BLaER1 (cell line): ENCODE measurements at regions not wholly inside any gene's neighbourhood (a gene's known extent, or its start where the extent isn't known, plus 50 kb on each side); places are given as distances from the start of the nearest gene placed in this dataset.

Experiments
- H3K27ac ChIP-seq: shearing (Covaris generic); formaldehyde crosslinking; 2 replicates; pipeline ENCODE4 v1.8.1; 2022
- H3K27me3 ChIP-seq: shearing (Covaris generic); formaldehyde crosslinking; 2 replicates; pipeline ENCODE4 v1.8.1; 2022
- H3K36me3 ChIP-seq: shearing (Covaris generic); formaldehyde crosslinking; 2 replicates; pipeline ENCODE4 v1.8.1; 2022
- H3K4me1 ChIP-seq: shearing (Covaris generic); formaldehyde crosslinking; 2 replicates; pipeline ENCODE4 v1.8.1; 2022
- H3K4me2 ChIP-seq: shearing (Covaris generic); formaldehyde crosslinking; 2 replicates; pipeline ENCODE4 v1.8.1; 2022
- H3K4me3 ChIP-seq: shearing (Covaris generic); formaldehyde crosslinking; 2 replicates; pipeline ENCODE4 v1.8.1; 2022
- H3K9ac ChIP-seq: shearing (Covaris generic); formaldehyde crosslinking; 2 replicates; pipeline ENCODE4 v1.8.1; 2022
- H3K9me3 ChIP-seq: shearing (Covaris generic); formaldehyde crosslinking; 2 replicates; pipeline ENCODE4 v1.8.1; 2022
- H4K20me1 ChIP-seq: shearing (Covaris generic); formaldehyde crosslinking; 2 replicates; pipeline ENCODE4 v1.8.1; 2022
- Cebpa-rat ChIP-seq: shearing (Covaris generic); IDR thresholded peaks from 2 replicates; pipeline ENCODE4 v1.8.1; 2022

DNA sequence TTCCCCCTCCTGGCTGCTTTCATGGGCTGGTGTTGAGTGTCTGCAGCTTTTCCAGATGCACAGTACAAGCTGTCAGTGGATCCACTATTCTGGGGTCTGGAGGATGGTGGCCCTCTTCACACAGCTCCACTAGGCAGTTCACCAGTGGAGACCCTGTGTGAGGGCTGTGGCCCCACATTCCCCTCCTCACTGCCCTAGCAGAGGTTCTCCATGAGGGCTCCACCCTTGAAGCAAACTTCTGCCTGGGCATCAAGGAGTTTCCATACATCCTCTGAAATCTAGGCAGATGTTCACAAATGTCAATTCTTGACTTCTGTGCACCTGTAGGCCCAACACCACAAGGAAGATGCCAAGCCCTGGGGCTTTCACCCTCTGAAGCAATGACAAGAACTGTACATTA is 1386.2 kb upstream of the ACVR2A start:
- TF ChIP-seq Cebpa-rat, result no peak
- no peak overlapping the region for H3K9ac ChIP-seq
- peaks cover 23% of the 10 kb centered on the region; the same call in 1 of the 2 replicates for H3K4me1 ChIP-seq
- no peak overlapping the region for H3K4me2 ChIP-seq
- H3K27ac ChIP-seq, result no peak overlapping the region
- no peak overlapping the region for H3K4me3 ChIP-seq
- H3K27me3 ChIP-seq, result no peaks in the 10 kb centered on the region
- peaks cover 35% of the 10 kb centered on the region for H3K9me3 ChIP-seq
- no peaks in the 10 kb centered on the region for H4K20me1 ChIP-seq
- H3K36me3 ChIP-seq, result no peaks in the 10 kb centered on the region

DNA sequence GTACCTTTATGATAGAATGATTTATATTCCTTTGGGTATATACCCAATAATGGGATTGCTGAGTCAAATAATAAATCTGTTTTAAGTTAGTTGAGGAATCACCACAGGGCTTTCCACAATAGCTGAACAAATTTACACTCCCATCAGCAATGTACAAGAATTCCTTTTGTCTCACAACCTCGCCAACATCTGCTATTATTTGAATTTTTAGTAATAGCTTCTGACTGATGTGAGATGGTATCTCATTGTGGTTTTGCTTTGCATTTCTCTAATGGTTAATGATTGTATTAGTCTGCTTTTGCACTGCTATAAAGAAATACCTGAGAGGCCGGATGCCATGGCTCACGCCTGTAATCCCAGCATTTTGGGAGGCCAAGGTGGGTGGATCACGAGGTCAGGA is 1387.6 kb upstream of the ACVR2A start:
- Histone ChIP-seq H3K4me1 (peaks cover 15% of the 10 kb centered on the region; the same call in 1 of the 2 replicates), H3K9me3 (peaks cover 30% of the 10 kb centered on the region), H4K20me1 (no peaks in the 10 kb centered on the region), H3K27ac (no peak overlapping the region), H3K4me2 (no peak overlapping the region), H3K4me3 (no peak overlapping the region), H3K36me3 (no peaks in the 10 kb centered on the region), H3K27me3 (no peaks in the 10 kb centered on the region), H3K9ac (no peak overlapping the region)
- TF ChIP-seq Cebpa-rat, result no peak

DNA sequence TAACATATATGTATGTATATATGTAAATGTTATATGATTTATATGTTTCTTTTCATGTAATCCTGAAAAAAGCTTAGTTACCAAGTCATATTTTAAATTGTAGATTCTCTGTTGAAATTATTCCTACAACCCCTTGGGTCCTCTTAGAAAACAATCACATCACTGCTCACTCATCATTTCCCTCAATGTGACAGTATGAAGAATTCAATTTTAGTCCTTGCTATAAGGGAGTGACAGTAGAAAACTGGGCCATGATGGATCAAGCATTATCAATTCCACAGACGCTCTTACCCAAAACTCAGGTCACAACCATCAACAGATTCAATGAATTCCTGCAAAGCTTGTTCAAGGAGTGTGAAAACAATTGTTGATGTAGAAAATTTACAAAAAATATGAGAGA is 1389.5 kb upstream of the ACVR2A start:
- no peak overlapping the region for H3K9ac ChIP-seq
- no peaks in the 10 kb centered on the region for H3K27me3 ChIP-seq
- H3K27ac ChIP-seq, result no peak overlapping the region
- H4K20me1 ChIP-seq, result no peaks in the 10 kb centered on the region
- no peaks in the 10 kb centered on the region for H3K4me1 ChIP-seq
- H3K9me3 ChIP-seq, result peaks cover 27% of the 10 kb centered on the region
- TF ChIP-seq Cebpa-rat, result no peak
- no peaks in the 10 kb centered on the region for H3K36me3 ChIP-seq
- H3K4me2 ChIP-seq, result no peak overlapping the region
- no peak overlapping the region for H3K4me3 ChIP-seq

DNA sequence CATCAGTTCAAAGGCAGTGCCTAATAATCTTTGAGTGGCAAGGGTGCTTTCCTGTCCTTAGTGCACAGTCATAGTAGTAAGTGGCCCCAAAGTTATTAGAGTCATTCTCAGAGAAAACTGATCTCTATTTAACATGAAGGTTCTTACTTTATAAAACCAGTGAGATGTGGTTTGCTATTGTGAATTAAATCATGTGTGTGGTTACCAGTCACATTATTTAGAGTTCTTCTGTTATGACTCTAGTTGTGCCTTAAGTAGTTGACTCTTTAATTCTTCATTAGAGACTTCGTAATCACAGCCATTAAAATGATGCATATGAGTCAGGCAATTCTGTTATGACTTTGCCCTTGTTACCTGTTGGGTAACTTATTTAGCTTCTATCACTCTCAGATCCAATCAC is 1392.9 kb upstream of the ACVR2A start:
- no peak overlapping the region for H3K9ac ChIP-seq
- H3K27me3 ChIP-seq, result no peaks in the 10 kb centered on the region
- no peaks in the 10 kb centered on the region for H3K9me3 ChIP-seq
- H3K4me1 ChIP-seq, result no peaks in the 10 kb centered on the region
- no peaks in the 10 kb centered on the region for H4K20me1 ChIP-seq
- H3K36me3 ChIP-seq, result no peaks in the 10 kb centered on the region
- no peak for TF ChIP-seq Cebpa-rat
- no peak overlapping the region for H3K4me2 ChIP-seq
- H3K4me3 ChIP-seq, result no peak overlapping the region
- no peak overlapping the region for H3K27ac ChIP-seq

DNA sequence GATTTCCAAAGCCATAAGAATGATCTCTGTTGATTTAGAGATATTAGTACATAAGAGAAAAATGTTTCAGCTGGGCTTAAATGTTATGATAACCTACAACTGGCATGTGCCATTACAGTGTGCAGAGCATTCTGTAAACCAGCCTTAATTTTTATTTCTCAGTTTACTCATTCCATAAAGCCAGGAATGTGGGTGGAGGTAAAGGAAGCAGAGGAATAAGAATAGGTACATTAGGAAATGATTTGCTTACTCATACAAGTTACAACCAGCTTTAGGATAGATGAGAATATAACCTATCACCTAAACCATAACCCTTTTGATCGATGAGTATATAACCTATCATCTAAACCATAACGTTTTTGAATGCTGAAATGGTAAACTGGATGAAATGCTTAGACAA is 1394.7 kb upstream of the ACVR2A start:
- no peak for TF ChIP-seq Cebpa-rat
- H3K4me3 ChIP-seq, result no peak overlapping the region
- H3K4me1 ChIP-seq, result no peaks in the 10 kb centered on the region
- H3K9me3 ChIP-seq, result no peaks in the 10 kb centered on the region
- no peak overlapping the region for H3K4me2 ChIP-seq
- H3K36me3 ChIP-seq, result no peaks in the 10 kb centered on the region
- no peaks in the 10 kb centered on the region for H3K27me3 ChIP-seq
- no peaks in the 10 kb centered on the region for H4K20me1 ChIP-seq
- H3K27ac ChIP-seq, result no peak overlapping the region
- H3K9ac ChIP-seq, result no peak overlapping the region

DNA sequence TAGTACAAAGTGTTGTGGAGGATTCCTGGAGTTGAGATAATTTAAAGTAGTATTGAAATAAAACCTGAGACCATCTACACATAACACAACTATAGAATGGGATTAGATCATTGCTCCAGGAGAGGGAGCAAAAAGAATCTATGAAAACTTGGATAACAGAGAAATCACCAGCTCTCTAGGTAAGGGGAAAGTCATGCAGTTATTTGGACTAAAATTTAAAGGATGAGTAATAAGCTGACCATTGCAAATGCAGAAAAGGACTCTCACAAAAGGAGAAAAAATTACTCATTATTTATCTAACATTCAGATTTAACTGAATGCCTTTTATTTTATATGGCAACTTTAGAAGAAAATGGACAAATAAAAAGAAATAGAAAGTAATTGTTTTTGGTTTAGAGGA is 1399.8 kb upstream of the ACVR2A start:
- no peak overlapping the region for H3K4me3 ChIP-seq
- H3K36me3 ChIP-seq, result no peaks in the 10 kb centered on the region
- no peak overlapping the region for H3K4me2 ChIP-seq
- TF ChIP-seq Cebpa-rat, result no peak
- H4K20me1 ChIP-seq, result no peaks in the 10 kb centered on the region
- H3K27ac ChIP-seq, result no peak overlapping the region
- no peaks in the 10 kb centered on the region for H3K9me3 ChIP-seq
- H3K9ac ChIP-seq, result no peak overlapping the region
- H3K27me3 ChIP-seq, result no peaks in the 10 kb centered on the region
- no peaks in the 10 kb centered on the region for H3K4me1 ChIP-seq

DNA sequence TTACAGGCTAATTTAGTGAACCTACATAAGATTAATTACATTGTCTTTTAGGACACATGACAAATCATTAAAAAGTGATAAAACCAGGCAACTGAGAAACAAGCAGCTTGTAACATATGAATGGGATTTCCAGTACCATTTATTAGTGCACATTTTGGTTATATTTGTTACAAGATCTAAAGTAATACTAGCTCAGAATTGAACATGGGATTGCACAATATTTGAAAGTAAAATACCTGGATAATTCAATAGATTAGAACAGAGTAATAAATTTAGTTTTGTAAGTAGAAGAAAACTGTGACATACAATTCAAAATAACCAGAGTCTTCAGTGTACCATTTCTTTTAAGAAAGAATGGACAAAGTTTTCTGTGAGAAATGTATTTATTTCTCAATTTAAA is 1400.7 kb upstream of the ACVR2A start:
- Histone ChIP-seq H3K27ac (no peak overlapping the region), H3K4me3 (no peak overlapping the region), H3K4me2 (no peak overlapping the region), H3K9me3 (no peaks in the 10 kb centered on the region), H3K9ac (no peak overlapping the region), H3K4me1 (no peaks in the 10 kb centered on the region), H3K27me3 (no peaks in the 10 kb centered on the region), H3K36me3 (no peaks in the 10 kb centered on the region), H4K20me1 (no peaks in the 10 kb centered on the region)
- no peak for TF ChIP-seq Cebpa-rat

DNA sequence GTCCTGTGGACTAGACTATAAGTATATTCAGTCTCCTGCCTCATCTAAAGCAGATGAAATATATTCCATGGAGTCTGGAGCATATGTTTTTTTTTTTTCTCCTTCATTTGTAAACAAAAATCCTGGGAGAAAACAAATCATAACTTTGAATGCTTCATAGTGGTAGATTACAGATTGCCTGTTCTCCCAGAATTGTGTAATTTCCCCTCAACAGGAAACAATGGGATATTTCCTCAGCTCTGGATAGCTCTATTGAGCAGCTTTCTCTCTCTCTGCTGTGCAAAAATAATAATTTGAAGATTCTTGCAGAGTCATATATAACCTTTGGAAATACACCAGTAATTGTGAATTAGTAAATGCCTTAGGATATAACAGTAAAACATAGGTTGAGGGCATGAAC is 1406.6 kb upstream of the ACVR2A start:
- H3K36me3 ChIP-seq, result no peaks in the 10 kb centered on the region
- no peak for TF ChIP-seq Cebpa-rat

DNA sequence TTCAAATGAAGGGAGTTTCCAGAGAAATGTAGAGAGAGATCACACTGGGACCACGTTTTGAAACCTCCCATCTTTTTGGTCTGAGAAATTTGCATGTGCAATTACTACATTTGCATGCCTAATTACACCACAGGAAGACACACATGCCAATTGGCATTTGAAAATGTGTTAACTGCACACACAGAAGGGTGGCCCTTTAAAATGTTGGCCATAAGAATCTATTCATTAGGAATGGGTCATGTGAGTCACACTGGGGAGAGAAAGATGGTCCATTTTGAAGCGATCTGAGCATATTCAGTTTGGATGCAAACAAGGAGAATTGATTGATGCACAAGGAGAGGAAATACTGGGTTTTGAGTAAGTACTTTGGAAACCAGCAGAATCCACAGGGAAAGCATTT is 1407.1 kb upstream of the ACVR2A start:
- no peak for TF ChIP-seq Cebpa-rat
- Histone ChIP-seq H4K20me1 (no peaks in the 10 kb centered on the region), H3K4me3 (no peak overlapping the region), H3K27ac (no peak overlapping the region), H3K4me1 (no peaks in the 10 kb centered on the region), H3K36me3 (no peaks in the 10 kb centered on the region), H3K27me3 (no peaks in the 10 kb centered on the region), H3K9ac (no peak overlapping the region), H3K4me2 (no peak overlapping the region), H3K9me3 (no peaks in the 10 kb centered on the region)

More for the DNA sequence above, 1406.6 kb upstream of the ACVR2A start:
- H4K20me1 ChIP-seq, result no peaks in the 10 kb centered on the region
- H3K9me3 ChIP-seq, result no peaks in the 10 kb centered on the region
- no peak overlapping the region for H3K9ac ChIP-seq
- no peak overlapping the region for H3K27ac ChIP-seq
- no peak overlapping the region for H3K4me2 ChIP-seq
- no peak overlapping the region for H3K4me3 ChIP-seq
- H3K4me1 ChIP-seq, result no peaks in the 10 kb centered on the region
- no peaks in the 10 kb centered on the region for H3K27me3 ChIP-seq

DNA sequence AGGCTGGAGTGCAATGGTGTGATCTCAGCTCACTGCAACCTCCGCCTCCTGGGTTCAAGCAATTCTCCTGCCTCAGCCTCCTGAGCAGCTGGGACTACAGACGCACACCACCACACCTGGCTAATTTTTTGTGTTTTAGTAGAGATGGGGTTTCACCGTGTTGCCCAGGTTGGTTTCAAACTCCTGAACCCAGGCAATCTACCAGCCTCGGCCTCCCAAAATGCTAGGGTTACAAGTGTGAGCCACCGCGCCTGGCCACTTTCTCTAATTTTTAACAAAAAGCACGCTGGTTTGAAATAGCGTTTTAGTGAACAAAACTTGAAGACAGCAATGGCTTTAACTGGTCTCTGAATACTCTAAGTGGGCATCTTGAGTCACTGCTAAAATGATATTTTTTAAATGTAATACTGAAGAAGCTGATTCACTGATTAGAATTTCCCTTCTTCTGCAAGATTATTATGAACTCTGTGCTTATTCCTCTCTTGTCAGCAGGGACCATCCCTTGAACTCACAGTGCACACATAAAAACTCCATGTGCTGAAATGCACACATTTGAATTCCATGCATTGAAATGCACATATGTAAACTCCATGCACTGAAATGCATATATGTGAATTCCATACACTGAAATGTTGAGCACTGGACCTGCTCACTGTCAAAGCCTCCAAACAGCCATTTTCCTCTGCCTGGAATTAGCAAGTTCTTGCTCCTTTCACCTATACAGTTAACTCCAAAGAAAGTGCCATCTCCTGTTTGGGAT is 1411.5 kb upstream of the ACVR2A start:
- no peak for TF ChIP-seq Cebpa-rat
- H3K27ac ChIP-seq, result no peak overlapping the region
- H3K4me1 ChIP-seq, result no peaks in the 10 kb centered on the region
- H3K4me2 ChIP-seq, result no peak overlapping the region
- no peaks in the 10 kb centered on the region for H3K27me3 ChIP-seq
- H3K9ac ChIP-seq, result no peak overlapping the region
- H4K20me1 ChIP-seq, result no peaks in the 10 kb centered on the region
- H3K36me3 ChIP-seq, result no peaks in the 10 kb centered on the region
- no peak overlapping the region for H3K4me3 ChIP-seq
- no peaks in the 10 kb centered on the region for H3K9me3 ChIP-seq

DNA sequence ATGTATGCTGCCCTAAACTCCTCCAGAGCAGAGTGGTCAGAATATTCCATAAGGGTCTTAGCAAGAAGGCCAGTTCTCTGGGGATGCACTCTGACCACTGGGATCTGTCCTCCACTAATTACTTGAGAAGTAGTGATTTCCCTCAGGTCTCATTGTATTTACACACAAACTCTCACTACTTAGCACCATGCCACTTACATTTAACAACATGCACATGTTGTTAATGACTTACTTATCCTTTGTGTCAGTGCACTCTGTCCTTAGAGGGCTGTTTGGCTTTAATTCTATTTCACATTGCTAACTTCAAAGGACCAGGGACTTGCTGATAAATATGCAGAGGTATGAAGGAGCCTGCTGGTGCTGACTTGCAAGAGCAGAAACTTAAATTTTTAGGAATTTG is 1415.5 kb upstream of the ACVR2A start:
- Histone ChIP-seq H3K9me3 (no peaks in the 10 kb centered on the region), H3K9ac (no peak overlapping the region), H3K4me3 (no peak overlapping the region), H3K4me2 (no peak overlapping the region), H3K27ac (no peak overlapping the region), H3K4me1 (no peaks in the 10 kb centered on the region), H3K36me3 (no peaks in the 10 kb centered on the region), H4K20me1 (no peaks in the 10 kb centered on the region), H3K27me3 (no peaks in the 10 kb centered on the region)
- TF ChIP-seq Cebpa-rat, result no peak
